Coronary artery (tissue), 2 donors: ENCODE measurements at regions not wholly inside any gene's neighbourhood (a gene's known extent, or its start where the extent isn't known, plus 50 kb on each side); places are given as distances from the start of the nearest gene placed in this dataset.

Source experiments
- DNase-seq: peaks from one replicate; pipeline ENCODE4 v3.0.0-alpha.2; 2017; ENCODE audit warnings: low spot score
- H3K27ac ChIP-seq, 2 donors: fragments of 200-600 bp; sonication (generic); one replicate each; pipeline ENCODE4 v1.5.1; 2016 to 2019
- H3K4me3 ChIP-seq: fragments of 200-600 bp; sonication (generic); 2 replicates; pipeline ENCODE4 v1.5.1; 2016; ENCODE audit warnings: mild to moderate bottlenecking, moderate library complexity
- CTCF ChIP-seq: fragments of 200-600 bp; sonication (generic); IDR thresholded peaks from one replicate; pipeline ENCODE4 v1.5.1; 2019; ENCODE audit warnings: antibody characterized with exemption

DNA sequence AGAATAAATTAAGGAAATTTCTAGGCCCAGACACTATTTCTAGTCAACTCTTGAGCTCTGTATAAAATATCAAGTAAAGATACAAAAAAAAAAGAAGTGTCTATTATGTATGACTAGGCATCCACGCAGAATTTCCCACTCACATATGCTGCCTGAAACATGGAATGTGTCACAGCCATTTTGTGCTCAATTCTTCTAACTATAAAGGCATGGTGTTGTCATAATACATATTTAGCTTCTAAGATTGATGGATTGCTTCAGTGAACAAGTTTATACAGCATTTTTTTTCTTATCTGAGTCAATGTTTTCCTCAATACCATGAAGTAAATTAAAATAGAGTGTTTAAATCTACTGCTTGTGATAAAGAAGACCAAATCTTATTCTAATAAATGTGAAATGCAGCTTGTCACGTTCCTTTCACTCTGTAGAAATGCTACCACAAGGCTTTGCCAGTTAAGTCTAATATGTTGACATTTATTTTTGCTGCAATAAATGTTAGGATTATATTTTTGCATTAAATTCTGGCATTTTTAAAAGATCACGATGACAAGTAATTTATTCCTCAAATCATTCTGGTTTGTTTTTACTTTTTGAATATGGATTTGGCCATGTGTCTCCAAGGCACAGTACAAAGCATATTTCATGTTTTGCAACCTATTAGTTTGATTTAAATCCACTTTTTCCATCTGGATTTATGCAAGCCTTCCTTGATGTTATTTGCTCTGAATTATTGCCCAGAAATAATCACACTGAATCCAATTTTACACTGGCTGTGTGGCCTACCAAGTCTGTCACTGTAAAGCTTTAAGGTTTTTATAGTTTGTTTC is 1829.0 kb upstream of the PCDH7 start:
- TF ChIP-seq CTCF = no peak
- no peak overlapping the region for H3K4me3 ChIP-seq
- no peak overlapping the region for H3K27ac ChIP-seq
- DNase-seq = no peak

GRCh38 chr4:28913466-28913865 is 1806.7 kb upstream of the PCDH7 start:
- DNase-seq = no peak

GRCh38 chr4:28916585-28916984 is 1803.6 kb upstream of the PCDH7 start:
- TF ChIP-seq CTCF = no peak
- no peak for DNase-seq
- H3K4me3 ChIP-seq = no peak overlapping the region
- no peak overlapping the region for H3K27ac ChIP-seq

More at GRCh38 chr4:28913466-28913865, 1806.7 kb upstream of the PCDH7 start:
- Histone ChIP-seq H3K4me3 (no peak overlapping the region), H3K27ac (no peak overlapping the region)
- TF ChIP-seq CTCF = no peak

DNA sequence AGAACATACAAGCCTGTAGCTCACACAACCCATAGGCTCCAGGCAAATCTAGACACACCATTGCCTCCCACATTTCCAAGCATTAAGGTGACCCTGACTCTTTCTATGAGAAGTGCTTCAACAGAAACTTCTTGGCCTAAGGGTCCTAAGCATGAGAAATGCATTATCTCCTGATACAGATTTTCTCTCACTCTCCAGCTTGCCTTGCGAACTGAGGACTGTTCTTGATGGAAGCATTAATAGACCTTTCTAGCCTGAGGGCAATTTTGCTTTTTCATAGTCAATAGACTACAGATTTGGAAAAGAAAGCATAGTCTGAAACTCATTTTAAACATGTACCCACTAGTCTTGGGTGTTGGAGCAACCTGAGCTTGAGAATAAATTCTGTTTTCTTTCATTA is 1801.3 kb upstream of the PCDH7 start:
- DNase-seq = no peak
- no peak for TF ChIP-seq CTCF
- Histone ChIP-seq H3K4me3 (no peak overlapping the region), H3K27ac (no peak overlapping the region)

GRCh38 chr4:28921886-28922285 is 1798.3 kb upstream of the PCDH7 start:
- no peak for DNase-seq
- no peak overlapping the region for H3K4me3 ChIP-seq
- no peak overlapping the region for H3K27ac ChIP-seq
- no peak for TF ChIP-seq CTCF

GRCh38 chr4:28926156-28926555 is 1794.0 kb upstream of the PCDH7 start:
- H3K4me3 ChIP-seq = no peak overlapping the region
- DNase-seq = no peak
- no peak for TF ChIP-seq CTCF
- H3K27ac ChIP-seq = no peak overlapping the region

DNA sequence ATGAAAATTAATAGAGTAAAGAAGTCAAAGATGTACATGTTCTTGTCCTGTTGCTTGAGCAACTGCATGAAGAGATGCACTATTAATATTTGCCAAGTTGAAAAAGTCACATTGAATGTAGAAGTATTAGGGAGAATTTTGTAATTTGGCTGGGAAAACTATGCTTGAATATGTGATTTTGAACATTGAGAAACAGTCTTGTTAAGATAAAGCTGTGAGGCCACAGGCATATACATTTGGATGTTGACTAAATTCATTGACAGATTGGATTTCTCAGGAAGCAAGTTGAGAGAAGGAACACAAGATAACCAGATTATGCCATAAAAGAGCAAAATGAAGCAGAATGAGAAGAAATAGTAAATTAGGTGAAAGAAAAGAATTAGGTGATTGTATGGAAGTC is 1777.5 kb upstream of the PCDH7 start:
- DNase-seq = no peak
- Histone ChIP-seq H3K4me3 (no peak overlapping the region), H3K27ac (no peak overlapping the region)
- no peak for TF ChIP-seq CTCF
